C4-2B (cell line): ENCODE measurements at regions not wholly inside any gene's neighbourhood (a gene's known extent, or its start where the extent isn't known, plus 50 kb on each side); places are given as distances from the start of the nearest gene placed in this dataset.

Experiments
- H3K27ac ChIP-seq: fragments of 450-650 bp; 2 replicates; pipeline ENCODE4 v1.5.1; 2017
- CTCF ChIP-seq: fragments of 450-650 bp; conservative IDR thresholded peaks from 2 replicates; pipeline ENCODE4 v1.5.1; 2017; ENCODE audit warnings: mild to moderate bottlenecking
- ZFX ChIP-seq: fragments of 450-650 bp; IDR thresholded peaks from 2 replicates; pipeline ENCODE4 v1.6.1; 2017

- no peak for TF ChIP-seq ZFX
- no peak for TF ChIP-seq CTCF
- no peak overlapping the region for H3K27ac ChIP-seq
These were observed 406.8 kb upstream of the FAM98A start for GRCh38 chr2:34005901-34006300.

GRCh38 chr2:34004936-34005335, 405.8 kb upstream of the FAM98A start:
- H3K27ac ChIP-seq: no peak overlapping the region
- TF ChIP-seq ZFX (no peak), CTCF (no peak)

- TF ChIP-seq CTCF: no peak
- TF ChIP-seq ZFX: no peak
- no peak overlapping the region for H3K27ac ChIP-seq
These were observed 404.7 kb upstream of the FAM98A start for GRCh38 chr2:34003795-34004194.

- TF ChIP-seq CTCF: no peak
- TF ChIP-seq ZFX: no peak
- H3K27ac ChIP-seq: no peak overlapping the region
These were observed 402.5 kb upstream of the FAM98A start for GRCh38 chr2:34001557-34001956.

- H3K27ac ChIP-seq: no peak overlapping the region
- TF ChIP-seq CTCF (no peak), ZFX (no peak)
These were observed 385.0 kb upstream of the FAM98A start for GRCh38 chr2:33984131-33984530.

- H3K27ac ChIP-seq: no peak overlapping the region
- TF ChIP-seq CTCF (no peak), ZFX (no peak)
These were observed 379.4 kb upstream of the FAM98A start for GRCh38 chr2:33978471-33978870.

- no peak for TF ChIP-seq CTCF
- no peak for TF ChIP-seq ZFX
- no peak overlapping the region for H3K27ac ChIP-seq
These were observed 376.4 kb upstream of the FAM98A start for GRCh38 chr2:33975498-33975897.
